ENCODE measurements at regions not wholly inside any gene's neighbourhood (a gene's known extent, or its start where the extent isn't known, plus 50 kb on each side); places are given as distances from the start of the nearest gene placed in this dataset.

DNA sequence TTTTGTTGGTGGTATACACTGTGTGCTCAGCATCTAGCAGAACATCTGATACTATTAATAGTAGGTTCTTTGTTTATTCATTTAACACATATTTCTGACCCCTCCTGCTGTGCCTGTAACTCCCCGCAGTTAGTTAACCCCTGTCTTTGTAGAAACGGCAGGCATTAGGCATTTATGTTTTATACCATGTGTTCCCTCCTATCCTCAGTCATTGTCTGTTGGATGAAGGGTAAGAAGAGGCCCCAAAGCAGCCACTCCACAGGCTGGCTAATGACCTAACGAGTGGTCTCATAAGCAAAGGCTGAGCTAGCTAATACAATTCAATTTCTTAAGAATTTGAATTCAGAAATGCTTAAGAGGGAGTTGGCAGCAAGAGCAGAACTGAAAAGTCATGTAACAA, 170.8 kb downstream of the TMX1 start:
- no peak for TF ChIP-seq POLR2A (IDR thresholded peaks at IDR 0.05)
- TF ChIP-seq, protein P1, sequence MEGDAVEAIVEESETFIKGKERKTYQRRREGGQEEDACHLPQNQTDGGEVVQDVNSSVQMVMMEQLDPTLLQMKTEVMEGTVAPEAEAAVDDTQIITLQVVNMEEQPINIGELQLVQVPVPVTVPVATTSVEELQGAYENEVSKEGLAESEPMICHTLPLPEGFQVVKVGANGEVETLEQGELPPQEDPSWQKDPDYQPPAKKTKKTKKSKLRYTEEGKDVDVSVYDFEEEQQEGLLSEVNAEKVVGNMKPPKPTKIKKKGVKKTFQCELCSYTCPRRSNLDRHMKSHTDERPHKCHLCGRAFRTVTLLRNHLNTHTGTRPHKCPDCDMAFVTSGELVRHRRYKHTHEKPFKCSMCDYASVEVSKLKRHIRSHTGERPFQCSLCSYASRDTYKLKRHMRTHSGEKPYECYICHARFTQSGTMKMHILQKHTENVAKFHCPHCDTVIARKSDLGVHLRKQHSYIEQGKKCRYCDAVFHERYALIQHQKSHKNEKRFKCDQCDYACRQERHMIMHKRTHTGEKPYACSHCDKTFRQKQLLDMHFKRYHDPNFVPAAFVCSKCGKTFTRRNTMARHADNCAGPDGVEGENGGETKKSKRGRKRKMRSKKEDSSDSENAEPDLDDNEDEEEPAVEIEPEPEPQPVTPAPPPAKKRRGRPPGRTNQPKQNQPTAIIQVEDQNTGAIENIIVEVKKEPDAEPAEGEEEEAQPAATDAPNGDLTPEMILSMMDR (IDR thresholded peaks at IDR 0.05) = no peak
